Sciatic nerve (tissue), 2 donors: ENCODE measurements at regions not wholly inside any gene's neighbourhood (a gene's known extent, or its start where the extent isn't known, plus 50 kb on each side); places are given as distances from the start of the nearest gene placed in this dataset.

Experiments
- ATAC-seq: fragments of 200-7000 bp; cut with Tn5 transposase; one replicate; pipeline ENCODE4 v1.9.1; 2020; ENCODE audit warnings: mild to moderate bottlenecking, moderate library complexity
- DNase-seq: peaks from one replicate; pipeline ENCODE4 v3.0.0-alpha.2; 2020; ENCODE audit warnings: low spot score
- intact Hi-C: fragments of 100-400 bp; cut with DNase I; formaldehyde crosslinking; loops from one replicate; pipeline ENCODE4 v1.14.2; 2022
- donor health status: DM: no; HTN: no; CAD: no.
- donor health status: DM: no; HTN: no; CAD: no.

GRCh38 chr3:188064831-188065493 lies 89.0 kb upstream of the LPP start:
- intact Hi-C loops: no loop called here
- ATAC-seq (peak; percentile 42), DNase-seq (no peak)

DNA sequence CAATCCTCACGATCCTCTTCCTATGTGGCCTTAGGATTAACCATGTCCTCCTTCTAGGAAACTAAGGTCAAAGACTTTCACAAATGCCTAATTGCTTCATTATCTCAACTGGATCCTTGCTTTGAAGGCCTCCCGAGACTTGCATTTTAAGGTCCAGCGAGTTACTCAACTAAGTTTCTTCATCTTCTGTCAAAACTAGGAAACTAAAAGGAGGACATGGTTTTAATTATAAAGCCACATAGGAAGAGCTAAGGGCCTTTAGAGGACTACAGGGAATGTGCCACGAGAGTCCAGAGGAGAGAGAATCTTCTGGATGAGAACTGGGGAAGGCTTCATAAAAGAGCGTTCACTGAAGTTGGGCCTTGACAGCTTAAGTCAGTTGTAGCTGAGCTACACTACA lies 87.8 kb upstream of the LPP start:
- intact Hi-C loops: no loop called here
- DNase-seq (no peak), ATAC-seq (no peak)

- intact Hi-C loops: no loop called here
- DNase-seq (no peak), ATAC-seq (no peak)
These were observed 86.0 kb upstream of the LPP start for GRCh38 chr3:188067932-188068331.

GRCh38 chr3:188068342-188068741 lies 85.6 kb upstream of the LPP start:
- intact Hi-C loops: no loop called here
- DNase-seq (no peak), ATAC-seq (no peak)

- intact Hi-C loops: no loop called here
- DNase-seq (no peak), ATAC-seq (no peak)
These were observed 82.3 kb upstream of the LPP start for GRCh38 chr3:188071636-188072035.

DNA sequence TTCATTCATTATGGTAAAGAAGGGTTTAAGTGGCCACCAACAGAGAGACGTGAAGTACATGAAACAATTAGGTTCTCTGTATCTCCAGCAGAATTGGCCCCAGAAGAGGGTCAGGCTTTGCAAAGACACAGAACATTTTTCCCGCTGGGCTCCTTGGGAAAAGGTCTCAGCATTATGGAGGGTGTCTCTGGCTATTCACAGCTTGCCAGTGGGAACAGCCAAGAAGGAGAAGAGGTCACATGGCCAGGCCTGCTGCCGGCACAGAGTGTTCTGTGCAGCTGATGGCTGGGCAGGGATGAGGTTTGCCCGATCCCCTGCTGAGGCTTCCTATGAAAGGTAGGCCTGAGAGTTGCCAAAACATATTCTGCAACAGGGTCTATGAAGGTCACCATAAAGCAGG lies 77.8 kb upstream of the LPP start:
- intact Hi-C loops: no loop called here
- DNase-seq (no peak), ATAC-seq (peak; percentile 74)

DNA sequence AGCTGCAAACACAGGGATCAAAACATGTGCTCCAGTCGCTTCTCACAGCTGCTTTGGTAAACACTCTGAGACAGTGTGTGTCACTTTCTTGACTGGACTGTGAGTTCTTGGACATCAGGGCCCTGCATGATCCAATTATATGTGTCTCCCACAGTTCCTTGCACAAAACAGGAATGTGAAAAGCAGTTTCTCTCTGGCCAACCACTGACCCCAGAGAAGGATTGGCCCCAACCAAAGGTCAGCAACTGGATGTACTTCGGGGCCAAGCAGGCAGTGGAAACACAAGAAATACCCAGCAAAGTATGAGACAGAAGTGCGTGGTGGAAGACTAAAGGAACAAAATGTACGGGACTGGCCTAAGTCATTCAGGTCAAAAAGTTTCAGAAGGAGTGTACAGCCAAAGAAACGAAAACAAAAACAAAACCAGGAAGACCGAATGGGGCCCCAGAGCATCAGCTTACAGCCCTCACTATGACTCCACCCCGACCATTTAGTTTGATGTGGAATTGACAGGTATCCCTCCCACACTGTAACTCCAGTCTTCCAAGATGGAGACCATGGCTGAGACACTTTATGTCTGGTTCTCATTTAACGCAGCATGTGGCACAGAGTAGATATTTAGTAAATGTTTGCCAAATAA lies 76.7 kb upstream of the LPP start:
- DNase-seq (no peak), ATAC-seq (peak; percentile 93)
- intact Hi-C loops: no loop called here

DNA sequence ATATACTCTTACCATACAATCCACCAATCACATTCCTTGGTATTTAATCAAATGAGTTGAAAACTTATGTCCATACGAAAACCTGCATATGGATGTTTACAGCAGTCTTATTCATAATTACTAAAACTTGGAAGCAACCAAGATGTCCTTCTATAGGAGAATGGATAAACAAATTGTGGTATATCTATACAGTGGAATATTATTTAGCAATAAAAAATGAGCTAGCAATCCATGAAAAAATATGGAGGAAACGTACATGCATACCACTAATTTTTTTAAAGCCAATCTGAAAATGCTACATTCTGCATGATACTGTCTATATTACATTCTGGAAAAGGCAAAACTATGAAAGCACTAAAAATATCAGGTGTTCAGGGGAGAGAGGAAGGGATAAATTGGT lies 73.9 kb upstream of the LPP start:
- no peak for ATAC-seq
- DNase-seq: no peak
- intact Hi-C loops: no loop called here

GRCh38 chr3:188082031-188082430 lies 71.9 kb upstream of the LPP start:
- ATAC-seq: peak; percentile 73
- DNase-seq: no peak
- intact Hi-C loops: no loop called here

DNA sequence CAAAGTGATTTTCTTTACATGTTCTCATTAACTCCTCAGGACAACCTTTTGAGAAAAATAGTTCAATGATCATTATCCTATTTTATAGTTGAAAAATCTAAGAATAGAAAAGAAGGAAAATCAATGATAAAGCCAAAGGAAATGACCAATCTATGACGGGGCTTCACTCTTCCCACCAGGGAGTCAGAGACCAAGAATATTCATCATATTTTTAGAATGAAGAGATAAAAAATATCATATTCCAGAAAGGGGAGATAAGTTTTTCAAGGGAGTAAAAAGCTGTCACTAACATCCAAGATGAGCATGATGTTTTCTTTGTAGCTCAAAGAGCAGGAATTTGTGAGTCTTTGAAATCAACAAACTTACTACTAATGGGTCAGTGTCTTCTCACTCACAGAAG lies 71.5 kb upstream of the LPP start:
- ATAC-seq: no peak
- intact Hi-C loops: no loop called here

GRCh38 chr3:188083011-188083410 lies 70.9 kb upstream of the LPP start:
- intact Hi-C loops: no loop called here
- no peak for ATAC-seq
- no peak for DNase-seq

More for the DNA sequence above, 71.5 kb upstream of the LPP start:
- no peak for DNase-seq

DNA sequence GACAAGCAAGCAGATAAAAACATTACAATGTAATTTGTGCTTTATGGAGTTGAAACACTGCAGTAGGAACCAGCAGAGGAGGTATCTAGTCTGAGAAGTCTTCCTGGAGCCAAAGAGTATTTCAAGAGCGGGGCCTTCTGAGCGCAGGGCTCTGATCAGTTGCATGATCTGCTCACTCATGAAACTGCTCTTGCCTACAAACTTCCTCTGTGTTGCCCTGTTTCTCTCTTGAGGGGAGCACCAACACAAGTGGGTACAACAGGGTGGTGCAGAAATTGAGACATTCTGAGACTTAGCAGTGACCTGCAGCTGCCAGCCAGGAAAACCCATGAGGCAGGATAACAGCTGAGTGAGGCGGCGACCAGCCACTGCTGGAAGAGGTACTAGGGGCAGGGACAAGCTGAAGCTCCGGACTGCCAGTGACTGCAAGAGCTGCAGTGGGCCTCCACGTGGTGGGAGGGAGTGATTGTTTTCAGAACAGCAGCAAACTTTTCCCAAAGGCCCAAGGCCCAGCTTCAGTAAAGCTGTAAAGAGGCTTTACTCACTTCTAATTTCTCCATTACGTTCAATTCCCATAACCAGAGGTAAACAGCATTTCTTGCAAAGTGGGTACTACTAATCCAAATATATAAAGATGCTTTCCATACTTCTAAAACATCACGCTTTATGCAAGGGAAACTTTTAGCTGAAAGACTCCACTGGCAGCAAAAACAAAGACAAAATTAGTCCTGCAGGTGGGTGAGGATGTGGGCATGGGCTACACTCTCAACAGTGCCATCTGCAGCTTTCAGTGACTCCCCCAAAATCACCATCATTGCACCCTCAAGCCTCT lies 69.0 kb upstream of the LPP start:
- intact Hi-C loops: no loop called here
- no peak for ATAC-seq
- DNase-seq: no peak

GRCh38 chr3:188085584-188086560 lies 68.1 kb upstream of the LPP start:
- intact Hi-C loops: no loop called here
- ATAC-seq (no peak), DNase-seq (no peak)

DNA sequence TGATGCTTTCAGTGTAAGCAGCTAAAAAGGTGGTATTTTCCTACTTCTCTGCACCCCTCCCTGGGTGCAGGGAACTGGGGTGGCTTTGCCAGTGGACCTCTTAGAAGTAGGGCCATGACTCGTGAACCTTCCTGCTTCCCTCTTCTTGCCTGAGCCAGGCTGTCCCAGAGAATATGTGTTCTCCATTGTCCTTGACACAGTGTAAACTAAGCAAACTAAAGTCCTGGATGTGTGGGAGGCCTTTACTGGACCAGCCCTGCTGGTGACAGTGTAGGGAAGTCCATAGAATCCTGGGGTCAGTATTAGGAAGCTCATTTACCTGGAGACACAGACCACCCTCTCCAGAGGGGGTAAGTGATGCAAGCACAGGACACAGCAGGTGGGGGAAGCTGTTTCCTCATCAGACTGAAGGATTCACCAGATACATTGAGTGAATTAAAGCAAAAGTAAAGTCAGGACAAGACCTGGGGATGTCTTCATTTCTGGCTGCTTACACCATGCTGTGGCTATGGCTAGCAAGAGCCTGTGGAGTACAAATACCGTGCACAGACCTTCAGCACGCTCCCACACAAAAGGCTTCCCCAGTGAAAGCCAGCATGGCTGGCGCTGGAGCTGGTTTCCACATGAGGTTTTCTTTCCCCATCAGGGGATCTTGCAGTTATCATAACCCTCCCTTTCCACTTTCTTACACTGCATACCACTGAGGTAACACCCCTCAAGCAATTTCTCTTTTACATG lies 64.8 kb upstream of the LPP start:
- intact Hi-C loops: no loop called here
- DNase-seq: no peak
- ATAC-seq: no peak

DNA sequence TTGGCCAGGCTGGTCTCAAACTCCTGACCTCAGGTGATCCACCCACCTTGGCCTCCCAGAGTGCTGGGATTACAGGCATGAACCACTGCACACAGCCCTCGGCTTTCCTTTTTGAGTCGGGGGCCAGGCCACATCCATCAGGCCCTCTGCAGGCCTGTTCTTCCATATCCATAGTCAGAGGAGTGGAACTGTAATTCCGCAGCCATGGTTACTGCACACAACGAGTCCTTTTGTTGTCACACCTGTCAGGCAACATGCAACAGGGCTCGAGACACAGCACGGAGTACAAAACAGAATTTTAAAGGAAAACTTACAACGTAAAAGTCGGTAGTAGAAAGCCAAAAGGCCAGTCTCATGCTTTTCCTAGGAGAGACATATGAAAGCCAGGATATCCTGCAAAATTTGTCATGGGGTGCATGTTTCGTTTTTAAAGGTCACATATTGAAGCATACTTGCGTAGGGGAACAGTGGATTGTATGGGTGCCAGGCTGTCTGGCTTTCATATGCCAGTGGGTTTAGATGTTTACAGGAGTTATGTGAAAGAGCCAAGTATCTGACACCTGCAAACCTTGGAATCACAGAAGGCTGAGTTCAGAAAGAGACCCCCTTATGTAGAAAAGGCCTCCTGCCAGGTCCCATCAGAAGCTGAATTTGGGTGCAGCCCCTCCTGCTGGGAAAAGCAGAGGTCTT lies 63.2 kb upstream of the LPP start:
- ATAC-seq (no peak), DNase-seq (no peak)
- intact Hi-C loops: no loop called here

DNA sequence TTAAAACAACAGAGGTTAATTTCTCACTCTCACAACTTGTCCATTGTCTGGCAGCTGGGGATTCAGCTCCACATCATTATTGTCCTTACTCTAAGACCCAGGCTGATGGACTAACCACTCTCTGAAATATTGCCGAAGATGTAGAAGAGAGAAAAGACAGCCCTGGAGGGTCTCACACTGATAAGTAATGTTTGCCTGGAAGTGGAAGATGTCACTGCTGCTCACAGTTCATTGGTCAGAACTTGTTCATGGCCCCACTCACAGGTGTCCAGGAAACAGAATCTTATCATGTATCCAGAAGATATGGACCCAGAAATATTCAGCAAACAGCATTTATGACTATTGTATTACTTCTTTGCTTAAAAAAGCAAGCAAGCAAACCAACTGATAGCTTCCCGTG lies 62.2 kb upstream of the LPP start:
- DNase-seq: no peak
- ATAC-seq: no peak

DNA sequence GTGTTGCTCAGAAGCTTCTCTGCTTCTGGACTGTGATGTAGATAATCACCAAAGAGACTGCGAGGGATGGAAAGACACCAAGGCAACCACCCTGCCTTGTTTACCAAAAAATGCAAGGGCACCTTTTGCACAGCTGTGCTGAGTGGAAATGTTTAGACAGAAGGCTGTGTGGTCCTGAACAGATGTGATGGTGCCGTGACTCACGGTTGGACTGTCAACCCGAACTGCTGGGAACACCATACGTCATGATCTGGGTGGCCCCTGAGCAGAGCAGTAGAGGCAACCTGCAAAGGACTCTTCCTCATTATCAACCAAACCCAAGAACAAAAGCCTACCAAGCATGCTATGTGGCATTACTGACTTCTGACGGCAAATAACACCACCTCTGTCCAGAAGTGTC lies 61.3 kb upstream of the LPP start:
- no peak for DNase-seq
- intact Hi-C loops: no loop called here
- peak; percentile 38 for ATAC-seq

More for the DNA sequence above, 62.2 kb upstream of the LPP start:
- intact Hi-C loops: no loop called here

- intact Hi-C loops: no loop called here
- ATAC-seq (no peak), DNase-seq (no peak)
These were observed 58.5 kb upstream of the LPP start for GRCh38 chr3:188095431-188095830.
